ENCODE measurements at regions not wholly inside any gene's neighbourhood (a gene's known extent, or its start where the extent isn't known, plus 50 kb on each side); places are given as distances from the start of the nearest gene placed in this dataset.

DNA sequence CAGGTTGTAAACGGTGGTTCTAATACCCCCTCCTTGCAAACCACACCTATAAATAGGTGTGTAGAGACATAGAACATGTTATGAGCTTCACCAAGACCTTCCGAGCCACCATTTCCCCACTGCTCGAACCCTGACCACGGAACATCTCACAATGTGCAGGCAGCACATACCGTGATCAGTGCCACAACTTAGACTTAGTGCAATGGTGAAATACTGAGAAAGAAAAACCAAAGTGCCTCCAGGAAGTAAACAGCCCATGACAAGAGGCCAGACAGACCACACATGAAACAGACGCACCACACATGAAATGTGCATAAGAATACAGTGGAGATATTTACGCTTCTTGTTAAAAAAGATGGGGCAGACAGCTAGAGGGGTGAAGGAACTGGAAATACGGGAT is 166.9 kb upstream of the CCND2 start:
- H3K27ac ChIP-seq (ENCODE audit: low read length in 2 of 2), result no peak overlapping the region
- H3K79me2 ChIP-seq (ENCODE audit: control insufficient read depth, insufficient read depth, low read length), result no peaks in the 10 kb centered on the region
- WGBS (ENCODE audit: insufficient coverage), result 88% methylated on average over 2 of the region's 8 CpGs
- H3K36me3 ChIP-seq (replicated peaks in 1 of 2; ENCODE audit: control extremely low read depth in 1 of 2, control insufficient read depth in 1 of 2, extremely low read depth in 1 of 2, insufficient read depth in 2 of 2, low read length in 1 of 2), result no peaks in the 10 kb centered on the region
- H3K9me3 ChIP-seq (ENCODE audit: control extremely low read depth in 1 of 3, control insufficient read depth in 2 of 3, insufficient read depth in 1 of 3, low read length in 2 of 3), result no peaks in the 10 kb centered on the region
- Mint-ChIP-seq H3K27me3 (peaks cover 7% of the 10 kb centered on the region), H3K27ac (no peak overlapping the region), H3K4me1 (peaks cover 8% of the 10 kb centered on the region), H3K9me3 (ENCODE audit: insufficient read depth) (no peaks in the 10 kb centered on the region), H3K4me3 (no peak overlapping the region)
- ChIA-PET POLR2A (no interaction called here), CTCF (interaction anchor here (1.0 to 5.6 kb wide), 11 partner anchors 10 to 221 kb away, joined by 3 to 136 read pairs (median 9); partner anchors contain the start of gene CCND2)
- no peak for ATAC-seq (ENCODE audit: low read depth)
- no peaks in the 10 kb centered on the region for H4K20me1 ChIP-seq (ENCODE audit: control insufficient read depth, insufficient read depth, low read length, poor library complexity, severe bottlenecking)
- DNase-seq, result no peak
- peaks cover 6 to 8% of the 10 kb centered on the region in 2 donors for H3K4me1 ChIP-seq (ENCODE audit: control insufficient read depth in 2 of 2, insufficient read depth in 2 of 2, low read length in 2 of 2)
- H3K4me2 ChIP-seq (replicated peaks; ENCODE audit: low read depth, low read length, poor library complexity, severe bottlenecking), result no peak overlapping the region
- H3K27me3 ChIP-seq (replicated peaks in 1 of 4; ENCODE audit: control extremely low read depth in 1 of 4, control insufficient read depth in 3 of 4, insufficient read depth in 4 of 4, low read length in 3 of 4), result peaks cover 0 to 3% (median 0%) of the 10 kb centered on the region in 4 experiments
- no peak overlapping the region for H2AFZ ChIP-seq (ENCODE audit: insufficient read depth, low read depth, low read length, poor library complexity, severe bottlenecking)
- intact Hi-C loops (cut with micrococcal nuclease), result loop anchor here (1.0 to 5.0 kb wide), 9 partner anchors 12 to 219 kb away; no protein-coding TSS in a partner anchor
- TF ChIP-seq EZH2 (IDR thresholded peaks at IDR 0.05; ENCODE audit: borderline replicate concordance, insufficient read depth, low read depth, low read length, poor library complexity, severe bottlenecking), result no peak
- TF ChIP-seq, protein P1, sequence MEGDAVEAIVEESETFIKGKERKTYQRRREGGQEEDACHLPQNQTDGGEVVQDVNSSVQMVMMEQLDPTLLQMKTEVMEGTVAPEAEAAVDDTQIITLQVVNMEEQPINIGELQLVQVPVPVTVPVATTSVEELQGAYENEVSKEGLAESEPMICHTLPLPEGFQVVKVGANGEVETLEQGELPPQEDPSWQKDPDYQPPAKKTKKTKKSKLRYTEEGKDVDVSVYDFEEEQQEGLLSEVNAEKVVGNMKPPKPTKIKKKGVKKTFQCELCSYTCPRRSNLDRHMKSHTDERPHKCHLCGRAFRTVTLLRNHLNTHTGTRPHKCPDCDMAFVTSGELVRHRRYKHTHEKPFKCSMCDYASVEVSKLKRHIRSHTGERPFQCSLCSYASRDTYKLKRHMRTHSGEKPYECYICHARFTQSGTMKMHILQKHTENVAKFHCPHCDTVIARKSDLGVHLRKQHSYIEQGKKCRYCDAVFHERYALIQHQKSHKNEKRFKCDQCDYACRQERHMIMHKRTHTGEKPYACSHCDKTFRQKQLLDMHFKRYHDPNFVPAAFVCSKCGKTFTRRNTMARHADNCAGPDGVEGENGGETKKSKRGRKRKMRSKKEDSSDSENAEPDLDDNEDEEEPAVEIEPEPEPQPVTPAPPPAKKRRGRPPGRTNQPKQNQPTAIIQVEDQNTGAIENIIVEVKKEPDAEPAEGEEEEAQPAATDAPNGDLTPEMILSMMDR (IDR thresholded peaks at IDR 0.05), result no peak
- no peak overlapping the region for H3K4me3 ChIP-seq (ENCODE audit: control extremely low read depth in 1 of 5, extremely low read depth in 1 of 5, insufficient read depth in 1 of 5, low read depth in 2 of 5, low read length in 4 of 5)
- H3K9ac ChIP-seq (ENCODE audit: low read length), result no peak overlapping the region

DNA sequence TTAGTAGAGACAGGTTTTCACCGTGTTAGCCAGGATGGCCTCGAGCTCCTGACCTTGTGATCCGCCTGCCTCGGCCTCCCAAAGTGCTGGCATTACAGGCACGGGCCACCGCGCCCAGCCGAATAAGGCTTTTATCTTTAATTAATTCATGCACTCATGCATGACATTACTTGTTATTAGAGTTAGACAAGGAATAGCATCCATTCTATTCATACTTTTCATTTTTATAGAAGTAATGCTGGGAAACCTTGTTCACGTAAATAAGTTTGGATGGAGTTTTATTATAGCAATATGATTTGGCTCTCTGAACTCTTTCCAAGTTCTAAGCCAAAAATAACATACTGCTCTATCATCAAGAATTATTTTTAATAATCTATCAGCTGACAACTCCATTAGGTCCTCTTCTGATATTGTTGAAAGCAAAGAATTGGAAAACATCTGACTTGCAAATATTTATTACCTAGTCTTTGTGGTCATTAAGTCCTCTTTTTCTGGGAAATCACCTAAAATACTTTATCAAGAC is 168.8 kb upstream of the CCND2 start:
- H4K20me1 ChIP-seq (ENCODE audit: control insufficient read depth, insufficient read depth, low read length, poor library complexity, severe bottlenecking), result no peaks in the 10 kb centered on the region
- H3K27me3 Mint-ChIP-seq, result peaks cover 3% of the 10 kb centered on the region
- no peak overlapping the region for H3K27ac ChIP-seq (ENCODE audit: low read length in 2 of 2)
- POLR2A ChIA-PET, result no interaction called here
- peaks cover 6 to 8% of the 10 kb centered on the region in 2 donors for H3K4me1 ChIP-seq (ENCODE audit: control insufficient read depth in 2 of 2, insufficient read depth in 2 of 2, low read length in 2 of 2)
- H3K9ac ChIP-seq (ENCODE audit: low read length), result no peak overlapping the region
- H3K79me2 ChIP-seq (ENCODE audit: control insufficient read depth, insufficient read depth, low read length), result no peaks in the 10 kb centered on the region
- H3K4me3 Mint-ChIP-seq, result no peak overlapping the region
- H3K27ac Mint-ChIP-seq, result no peak overlapping the region
- H3K9me3 Mint-ChIP-seq (ENCODE audit: insufficient read depth), result no peaks in the 10 kb centered on the region
- no peak overlapping the region for H3K4me2 ChIP-seq (replicated peaks; ENCODE audit: low read depth, low read length, poor library complexity, severe bottlenecking)
- TF ChIP-seq EZH2 (IDR thresholded peaks at IDR 0.05; ENCODE audit: borderline replicate concordance, insufficient read depth, low read depth, low read length, poor library complexity, severe bottlenecking), result no peak
- TF ChIP-seq, protein P1 (IDR thresholded peaks at IDR 0.05), result no peak
- CTCF ChIA-PET, result interaction anchor here (0.6 to 5.6 kb wide), 4 partner anchors 36 to 187 kb away, joined by 3 to 136 read pairs (median 4); no protein-coding TSS in a partner anchor
- H3K27me3 ChIP-seq (replicated peaks in 1 of 4; ENCODE audit: control extremely low read depth in 1 of 4, control insufficient read depth in 3 of 4, insufficient read depth in 4 of 4, low read length in 3 of 4), result peaks cover 0 to 3% (median 2%) of the 10 kb centered on the region in 4 experiments
- no peaks in the 10 kb centered on the region for H3K36me3 ChIP-seq (replicated peaks in 1 of 2; ENCODE audit: control extremely low read depth in 1 of 2, control insufficient read depth in 1 of 2, extremely low read depth in 1 of 2, insufficient read depth in 2 of 2, low read length in 1 of 2)
- H3K4me3 ChIP-seq (ENCODE audit: control extremely low read depth in 1 of 5, extremely low read depth in 1 of 5, insufficient read depth in 1 of 5, low read depth in 2 of 5, low read length in 4 of 5), result no peak overlapping the region
- no peaks in the 10 kb centered on the region for H3K9me3 ChIP-seq (ENCODE audit: control extremely low read depth in 1 of 3, control insufficient read depth in 2 of 3, insufficient read depth in 1 of 3, low read length in 2 of 3)
- no peak for ATAC-seq (ENCODE audit: low read depth)
- no peak overlapping the region for H2AFZ ChIP-seq (ENCODE audit: insufficient read depth, low read depth, low read length, poor library complexity, severe bottlenecking)
- H3K4me1 Mint-ChIP-seq, result peaks cover 8% of the 10 kb centered on the region
- intact Hi-C loops (cut with micrococcal nuclease), result loop anchor here (5.0 kb wide), 2 partner anchors 98 to 217 kb away; no protein-coding TSS in a partner anchor
- WGBS (ENCODE audit: insufficient coverage), result 97% methylated on average over 5 of the region's 9 CpGs
- no peak for DNase-seq
